ENCODE measurements at regions not wholly inside any gene's neighbourhood (a gene's known extent, or its start where the extent isn't known, plus 50 kb on each side); places are given as distances from the start of the nearest gene placed in this dataset.
"Not testable (repeated sequence)": the region's sequence is repeated elsewhere in the genome, so short reads cannot be mapped to it uniquely, and the experiment has no call there.

- intact Hi-C loops (cut with micrococcal nuclease), result no loop called here
Measured at GRCh38 chr2:53610260-53610659, 157.3 kb upstream of the CHAC2 start.

DNA sequence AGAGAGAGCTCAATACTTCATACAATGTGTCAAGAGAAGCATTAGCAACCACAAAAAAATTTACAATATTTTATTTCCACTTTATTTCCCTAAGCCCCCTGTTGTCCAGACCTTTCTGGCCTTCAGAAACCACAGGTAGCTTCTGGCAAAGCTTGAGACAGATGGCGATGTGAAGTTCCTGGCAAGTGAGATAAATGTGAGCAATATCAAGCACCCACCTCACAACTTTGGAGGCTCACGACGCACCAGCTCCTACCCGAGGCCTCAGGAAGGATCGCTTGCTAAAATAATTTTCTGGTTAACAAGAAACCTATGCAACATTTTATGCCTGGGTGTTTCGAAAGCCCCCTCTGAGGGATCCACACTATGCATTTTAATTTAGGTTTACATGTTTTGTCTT lies 158.1 kb upstream of the CHAC2 start:
- intact Hi-C loops (cut with micrococcal nuclease), result no loop called here

GRCh38 chr2:53608293-53608692 lies 159.3 kb upstream of the CHAC2 start:
- intact Hi-C loops (cut with micrococcal nuclease), result no loop called here

DNA sequence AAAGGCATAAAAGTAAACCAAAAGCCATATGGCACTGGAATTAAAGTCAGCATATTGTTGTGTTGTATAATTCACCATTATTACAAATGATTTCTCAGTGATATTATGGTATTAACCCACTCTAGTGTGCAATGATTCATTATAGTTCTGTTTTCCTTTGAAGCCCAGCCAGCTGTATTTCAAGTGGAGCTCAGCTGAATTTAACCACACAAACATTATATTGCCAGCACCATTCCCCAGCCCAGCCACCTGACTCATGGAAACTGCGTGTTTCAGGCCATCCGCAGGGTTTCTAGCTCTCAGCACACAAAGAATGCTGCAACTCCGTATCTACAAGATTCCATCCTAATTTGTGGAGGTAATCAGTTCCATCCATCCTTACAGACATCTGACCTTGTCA lies 166.8 kb upstream of the CHAC2 start:
- intact Hi-C loops (cut with micrococcal nuclease), result no loop called here

DNA sequence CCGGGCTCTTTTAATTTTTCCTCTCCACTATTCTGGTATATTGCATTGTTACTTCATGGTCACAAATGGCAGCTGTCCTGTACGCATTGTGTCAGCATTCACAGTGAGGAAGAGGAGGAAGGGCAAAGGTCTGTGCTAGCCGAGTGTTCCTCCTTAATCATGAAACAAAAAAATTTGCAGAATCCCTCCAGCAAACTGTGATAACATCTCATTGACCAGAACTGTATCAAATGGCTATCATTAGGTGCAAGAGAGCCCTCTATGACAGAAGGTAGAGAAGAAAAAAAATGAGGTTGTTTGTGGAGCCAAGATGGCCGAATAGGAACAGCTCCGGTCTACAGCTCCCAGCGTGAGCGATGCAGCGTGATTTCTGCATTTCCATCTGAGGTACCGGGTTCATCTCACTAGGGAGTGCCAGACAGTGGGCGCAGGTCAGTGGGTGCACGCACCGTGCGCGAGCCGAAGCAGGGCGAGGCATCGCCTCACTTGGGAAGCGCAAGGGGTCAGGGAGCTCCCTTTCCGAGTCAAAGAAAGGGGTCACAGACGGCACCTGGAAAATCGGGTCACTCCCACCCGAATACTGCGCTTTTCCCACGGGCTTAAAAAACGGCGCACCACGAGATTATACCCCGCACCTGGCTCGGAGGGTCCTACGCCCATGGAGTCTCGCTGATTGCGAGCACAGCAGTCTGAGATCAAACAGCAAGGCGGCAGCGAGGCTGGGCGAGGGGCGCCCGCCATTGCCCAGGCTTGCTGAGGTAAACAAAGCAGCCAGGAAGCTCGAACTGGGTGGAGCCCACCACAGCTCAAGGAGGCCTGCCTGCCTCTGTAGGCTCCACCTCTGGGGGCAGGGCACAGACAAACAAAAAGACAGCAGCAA lies 180.6 kb upstream of the CHAC2 start:
- intact Hi-C loops (cut with micrococcal nuclease), result not testable (repeated sequence)

GRCh38 chr2:53584986-53585385 lies 182.6 kb upstream of the CHAC2 start:
- intact Hi-C loops (cut with micrococcal nuclease), result no loop called here

- intact Hi-C loops (cut with micrococcal nuclease), result no loop called here
Measured at GRCh38 chr2:53583583-53583982, 184.0 kb upstream of the CHAC2 start.

DNA sequence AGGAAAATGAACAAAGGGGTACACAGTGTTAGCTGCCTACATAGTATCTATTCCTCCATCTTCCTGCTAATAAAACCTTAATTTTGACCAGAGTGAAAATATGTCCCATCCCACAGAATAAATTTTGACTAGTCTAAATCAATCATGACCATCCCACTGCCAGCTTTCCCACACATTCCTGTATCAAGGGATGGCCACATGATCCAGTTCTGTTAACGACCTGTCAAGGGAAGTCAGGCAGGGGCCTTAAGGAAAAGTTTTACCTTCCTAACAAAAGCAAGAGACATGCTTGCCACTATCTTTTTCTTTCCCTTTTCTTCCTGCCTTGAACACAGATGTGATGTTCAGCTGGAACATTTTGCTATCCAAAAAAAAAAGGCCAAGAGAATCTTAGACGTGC lies 185.0 kb upstream of the CHAC2 start:
- intact Hi-C loops (cut with micrococcal nuclease), result no loop called here

DNA sequence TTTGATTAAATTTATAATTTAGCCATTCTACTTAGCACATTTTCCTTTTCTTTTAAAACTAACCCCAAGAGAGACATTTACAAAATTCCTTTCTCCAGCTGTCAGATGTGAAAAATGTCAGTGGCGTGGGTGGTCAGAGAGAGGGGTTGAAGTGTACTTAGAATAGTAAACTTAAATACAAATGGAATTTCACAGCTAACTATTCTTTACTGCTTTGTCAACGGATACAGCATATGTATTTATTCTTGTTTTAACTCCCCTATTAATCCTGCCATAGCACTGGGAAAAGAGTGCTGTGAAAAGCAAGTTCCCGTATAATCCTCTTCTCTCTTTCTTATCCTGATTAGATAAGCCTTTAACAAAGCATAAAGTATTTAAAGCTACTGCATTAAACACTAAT lies 191.4 kb upstream of the CHAC2 start:
- intact Hi-C loops (cut with micrococcal nuclease), result no loop called here

GRCh38 chr2:53575721-53576124 lies 191.9 kb upstream of the CHAC2 start:
- intact Hi-C loops (cut with micrococcal nuclease), result no loop called here

- intact Hi-C loops (cut with micrococcal nuclease), result no loop called here
Measured at GRCh38 chr2:53572696-53573095, 194.9 kb upstream of the CHAC2 start.

DNA sequence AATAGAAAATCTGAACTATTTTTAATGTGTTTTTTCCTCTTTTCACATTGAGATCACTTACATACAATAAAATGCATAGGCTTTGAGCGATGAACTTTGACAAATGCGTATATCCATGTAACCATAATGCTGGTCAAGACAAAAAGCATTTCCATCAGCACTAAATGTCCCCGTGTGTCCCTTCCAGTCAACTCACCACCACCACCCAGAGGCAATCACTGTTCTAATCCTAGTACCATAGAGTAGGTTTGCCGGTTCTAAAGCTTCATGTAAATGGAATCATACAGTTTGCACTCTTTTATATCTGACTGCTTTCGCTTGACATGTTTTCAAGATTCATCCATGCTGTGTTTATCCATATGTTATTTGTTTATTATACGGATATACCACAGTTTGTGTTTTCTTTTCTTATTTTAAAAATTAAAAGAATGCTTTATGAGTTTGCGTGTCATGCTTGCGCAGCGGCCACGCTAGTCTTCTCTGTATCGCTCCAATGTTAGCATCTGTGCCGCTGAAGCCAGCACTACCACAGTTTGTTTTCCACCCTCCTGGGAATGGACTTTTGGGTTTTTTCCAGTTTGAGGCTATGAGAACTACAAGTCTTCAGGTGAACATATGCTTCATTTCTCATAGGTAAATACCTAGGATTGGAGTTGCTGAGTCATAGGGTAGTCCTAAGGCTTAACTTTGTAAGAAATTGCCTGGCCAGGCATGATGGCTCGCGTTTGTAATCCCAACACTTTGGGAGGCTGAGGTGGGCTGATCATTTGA lies 197.5 kb upstream of the CHAC2 start:
- intact Hi-C loops (cut with micrococcal nuclease), result no loop called here

DNA sequence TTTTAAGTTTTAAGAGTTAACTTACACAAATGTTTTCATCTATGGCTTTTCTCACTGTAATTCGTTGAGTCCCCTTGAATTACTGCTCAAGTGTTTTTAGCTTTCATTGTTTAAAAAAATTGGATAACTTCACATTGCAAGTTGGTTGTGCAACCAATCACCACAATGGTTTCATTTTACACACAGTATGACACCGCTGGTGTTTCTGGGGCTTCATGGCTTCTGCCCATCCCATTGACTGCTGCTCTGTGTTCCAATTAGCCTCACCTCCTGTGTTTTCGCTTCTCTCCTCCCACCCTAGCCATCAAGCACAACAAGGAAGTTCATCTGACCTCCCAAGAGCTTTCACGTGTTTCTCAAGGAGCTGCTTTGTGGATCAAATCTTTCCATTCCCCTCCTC lies 199.1 kb upstream of the CHAC2 start:
- intact Hi-C loops (cut with micrococcal nuclease), result no loop called here

DNA sequence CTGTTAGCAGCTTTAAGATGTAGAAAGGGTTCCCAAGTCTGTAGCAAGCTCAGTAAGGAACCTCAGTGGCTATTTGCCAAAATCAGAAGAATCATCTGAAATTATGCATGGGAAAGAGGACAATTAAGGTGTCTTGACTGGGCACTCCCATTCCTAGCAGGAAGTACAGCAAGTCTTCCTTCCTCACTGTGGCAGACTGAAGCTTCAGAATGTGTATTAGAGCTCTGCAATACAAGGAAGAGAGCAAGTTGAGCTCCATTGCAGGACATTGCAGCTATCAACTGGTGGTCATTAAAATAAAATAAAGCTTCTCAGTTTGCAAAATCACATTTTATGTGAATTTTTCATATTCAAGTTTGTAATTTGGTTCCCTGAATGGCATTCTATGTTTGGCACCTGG lies 200.5 kb upstream of the CHAC2 start:
- intact Hi-C loops (cut with micrococcal nuclease), result no loop called here

DNA sequence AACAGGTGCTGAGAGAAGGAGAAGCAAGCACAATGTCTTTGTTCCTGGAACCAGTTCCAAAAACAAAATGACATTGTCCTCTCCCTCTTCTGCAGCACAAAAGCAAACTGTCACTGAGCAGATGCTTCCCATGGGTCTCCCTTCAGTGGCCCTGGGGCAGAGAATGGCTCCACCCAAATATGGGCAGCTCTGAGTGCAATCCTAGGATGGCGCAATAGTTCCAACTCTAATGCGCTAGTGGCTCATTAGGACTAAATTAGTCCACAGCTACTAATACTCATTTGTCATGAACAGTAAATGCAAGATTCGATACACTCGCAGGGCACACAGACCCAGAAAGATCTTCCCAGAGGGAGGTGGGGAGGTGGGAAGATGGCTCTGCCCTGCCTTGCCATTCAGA lies 205.2 kb upstream of the CHAC2 start:
- intact Hi-C loops (cut with micrococcal nuclease), result no loop called here

DNA sequence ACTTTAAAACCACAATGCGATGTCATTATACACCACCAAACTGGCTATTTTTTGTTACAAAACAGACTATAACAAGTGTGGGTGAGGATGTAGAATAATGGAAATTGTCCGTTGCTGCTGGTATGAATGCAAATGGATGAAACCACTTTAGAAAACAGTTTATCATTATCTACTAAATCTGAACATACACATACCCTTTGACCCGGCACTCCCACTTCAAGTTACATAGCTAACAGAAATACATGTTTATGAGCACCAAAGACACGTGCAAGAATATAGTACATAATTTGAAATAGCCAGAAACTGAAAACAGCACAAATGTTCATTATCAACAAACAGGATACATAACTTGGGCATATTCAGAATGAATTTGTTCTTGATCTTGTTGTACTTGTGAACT lies 206.4 kb upstream of the CHAC2 start:
- intact Hi-C loops (cut with micrococcal nuclease), result no loop called here

- intact Hi-C loops (cut with micrococcal nuclease), result no loop called here
Measured at GRCh38 chr2:53559302-53559966, 208.2 kb upstream of the CHAC2 start.

DNA sequence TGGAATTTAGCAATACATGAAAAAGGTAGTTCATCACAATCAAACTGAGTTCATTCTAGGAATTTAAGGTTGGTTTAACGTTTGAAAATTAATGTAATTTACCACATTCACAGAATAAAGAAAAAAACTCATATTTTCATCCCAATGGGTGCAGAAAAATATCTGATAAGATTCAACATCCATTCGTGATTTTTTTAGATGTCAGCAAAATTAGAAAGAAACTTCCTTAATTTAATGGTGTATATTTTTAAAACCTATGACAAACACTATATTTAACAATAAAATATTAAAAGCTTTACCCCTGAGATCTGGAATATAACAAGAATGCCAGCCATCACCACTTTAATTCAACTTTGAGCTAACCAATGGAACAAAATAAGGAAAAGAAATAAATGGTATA lies 208.7 kb upstream of the CHAC2 start:
- intact Hi-C loops (cut with micrococcal nuclease), result no loop called here

- intact Hi-C loops (cut with micrococcal nuclease), result no loop called here
Measured at GRCh38 chr2:53549497-53549896, 218.1 kb upstream of the CHAC2 start.

- intact Hi-C loops (cut with micrococcal nuclease), result no loop called here
Measured at GRCh38 chr2:53545604-53546003, 222.0 kb upstream of the CHAC2 start.

- intact Hi-C loops (cut with micrococcal nuclease), result no loop called here
Measured at GRCh38 chr2:53544871-53545558, 222.6 kb upstream of the CHAC2 start.

- intact Hi-C loops (cut with micrococcal nuclease), result no loop called here
Measured at GRCh38 chr2:53543083-53543482, 224.5 kb upstream of the CHAC2 start.

Measured in T-helper 2 cell treated with Interferon-gamma antibody and Interleukin-4, amounts not matched to agents 100 ng/mL and 5 ng/mL, for 36 hours (primary cell).